BE2C (cell line): ENCODE measurements at regions not wholly inside any gene's neighbourhood (a gene's known extent, or its start where the extent isn't known, plus 50 kb on each side); places are given as distances from the start of the nearest gene placed in this dataset.

ENCODE experiments used
- DNase-seq: peaks from one replicate; pipeline ENCODE4 v3.0.0-alpha.2; 2020
- H3K27me3 ChIP-seq: fragments of 250-450 bp; sonication (Bioruptor Pico); 2 replicates; pipeline ENCODE4 v1.5.1; 2020; ENCODE audit warnings: mild to moderate bottlenecking
- H3K36me3 ChIP-seq: fragments of 250-450 bp; sonication (Bioruptor Pico); 2 replicates; pipeline ENCODE4 v1.5.1; 2020; ENCODE audit warnings: mild to moderate bottlenecking
- H3K4me1 ChIP-seq: fragments of 250-450 bp; sonication (Bioruptor Pico); 2 replicates; pipeline ENCODE4 v1.5.1; 2020
- H3K4me3 ChIP-seq: 2 replicates; pipeline ENCODE4 v1.5.1; 2011; ENCODE audit warnings: low read depth, low read length
- H3K9me3 ChIP-seq: fragments of 250-450 bp; sonication (Bioruptor Pico); 2 replicates; pipeline ENCODE4 v1.5.1; 2020
- CTCF ChIP-seq: IDR thresholded peaks from 2 replicates; pipeline ENCODE4 v1.5.1; 2012; ENCODE audit warnings: mild to moderate bottlenecking, low read depth, low read length

GRCh38 chr6:28589234-28589956 lies 63.7 kb downstream of the GPX5 start:
- Histone ChIP-seq H3K36me3 (no peaks in the 10 kb centered on the region), H3K9me3 (no peaks in the 10 kb centered on the region), H3K4me3 (peak overlapping the region; percentile 84), H3K27me3 (no peaks in the 10 kb centered on the region), H3K4me1 (peaks cover 3% of the 10 kb centered on the region; the same call in 1 of the 2 replicates)
- TF ChIP-seq CTCF, result no peak
- DNase-seq, result peak; percentile 89

DNA sequence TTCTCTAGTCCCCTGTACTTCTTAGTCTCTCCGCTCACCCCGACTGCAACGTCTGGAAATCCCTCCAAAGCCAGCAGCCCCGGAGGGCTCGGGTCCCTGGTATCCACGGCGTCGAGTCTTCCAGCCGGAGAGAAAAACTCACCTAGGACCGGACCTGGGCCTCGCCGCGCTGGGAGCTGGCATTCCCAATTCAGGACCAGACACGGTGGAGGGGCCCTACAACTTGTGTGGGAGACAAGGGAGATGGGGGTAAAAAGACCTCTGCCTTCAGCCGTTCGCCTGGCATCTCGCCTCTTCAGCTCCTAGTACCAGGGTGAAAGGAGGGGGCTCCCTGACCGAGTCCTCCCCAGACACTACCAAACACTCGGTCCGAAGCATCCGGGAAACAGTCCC lies 64.3 kb downstream of the GPX5 start:
- no peaks in the 10 kb centered on the region for H3K9me3 ChIP-seq
- H3K36me3 ChIP-seq, result no peaks in the 10 kb centered on the region
- TF ChIP-seq CTCF, result no peak
- H3K4me1 ChIP-seq, result peaks cover 3% of the 10 kb centered on the region; the same call in 1 of the 2 replicates
- DNase-seq, result peak; percentile 40
- peak overlapping the region; percentile 75 for H3K4me3 ChIP-seq
- H3K27me3 ChIP-seq, result no peaks in the 10 kb centered on the region

DNA sequence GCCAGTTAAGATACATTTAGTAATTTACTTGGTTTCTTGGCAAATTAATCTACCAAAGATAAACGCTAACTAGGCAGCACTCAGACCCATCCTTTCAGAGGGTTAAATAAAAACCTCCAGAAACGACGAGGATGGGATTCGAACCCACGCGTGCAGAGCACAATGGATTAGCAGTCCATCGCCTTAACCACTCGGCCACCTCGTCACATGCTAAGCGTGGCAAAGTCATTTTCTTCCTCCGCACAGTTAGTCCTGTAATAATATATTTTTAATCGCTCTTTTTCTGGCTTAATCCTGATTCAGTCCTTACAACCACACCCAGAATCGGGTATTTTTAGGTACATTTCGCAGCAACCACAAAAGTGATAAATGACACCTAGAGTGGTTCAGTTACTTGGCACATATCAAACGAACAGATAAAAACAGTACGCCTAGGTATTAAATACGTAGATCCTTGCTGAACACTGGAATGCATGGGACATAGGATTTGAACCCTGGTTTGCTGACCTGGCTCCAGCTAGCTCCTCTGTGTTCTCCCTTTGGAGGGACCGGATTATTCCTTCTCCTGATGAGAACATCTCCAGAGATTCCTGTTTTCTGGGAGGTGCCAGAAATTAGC lies 71.6 kb downstream of the GPX5 start:
- Histone ChIP-seq H3K4me1 (no peaks in the 10 kb centered on the region), H3K27me3 (no peaks in the 10 kb centered on the region), H3K36me3 (no peaks in the 10 kb centered on the region), H3K4me3 (peak overlapping the region; percentile 84), H3K9me3 (no peaks in the 10 kb centered on the region)
- peak; percentile 72 for DNase-seq
- TF ChIP-seq CTCF, result no peak

GRCh38 chr6:28597924-28598722 lies 72.4 kb downstream of the GPX5 start:
- Histone ChIP-seq H3K4me1 (no peaks in the 10 kb centered on the region), H3K27me3 (no peaks in the 10 kb centered on the region), H3K9me3 (no peaks in the 10 kb centered on the region), H3K36me3 (no peaks in the 10 kb centered on the region), H3K4me3 (peak overlapping the region; percentile 84)
- DNase-seq, result peak; percentile 36
- no peak for TF ChIP-seq CTCF

- Histone ChIP-seq H3K4me3 (no peak overlapping the region), H3K27me3 (no peaks in the 10 kb centered on the region), H3K9me3 (no peaks in the 10 kb centered on the region), H3K4me1 (no peaks in the 10 kb centered on the region), H3K36me3 (no peaks in the 10 kb centered on the region)
- no peak for TF ChIP-seq CTCF
- DNase-seq, result no peak
Observed at GRCh38 chr6:28598757-28599686, 73.3 kb downstream of the GPX5 start.
